Activated naive CD8-positive, alpha-beta T cell treated with anti-CD3 and anti-CD28 coated beads, Interleukin-2, amount 10 ng/mL, durations not matched to agents 7 days and 5 days (primary cell): ENCODE measurements at regions not wholly inside any gene's neighbourhood (a gene's known extent, or its start where the extent isn't known, plus 50 kb on each side); places are given as distances from the start of the nearest gene placed in this dataset.

ENCODE experiments used
- ATAC-seq: fragments of 150-1000 bp; cut with Tn5 transposase; one replicate; pipeline ENCODE4 v1.10.0; 2021; ENCODE audit warnings: low read depth, moderate library complexity
- POLR2A ChIA-PET: fragments of 350-600 bp; sonication (Branson Sonifier 250); formaldehyde crosslinking; loops from one replicate; lab custom pipeline; 2021; ENCODE audit warnings: antibody characterized with exemption; lab: Charles Lee
- DNase-seq: peaks from one replicate; pipeline ENCODE4 v3.0.0; 2021
- H3K27ac Mint-ChIP-seq: one replicate; pipeline ENCODE4 v1.8.0; 2022; ENCODE audit warnings: mild to moderate bottlenecking, mixed read lengths
- H3K27me3 Mint-ChIP-seq: one replicate; pipeline ENCODE4 v1.8.0; 2022; ENCODE audit warnings: mild to moderate bottlenecking, moderate library complexity, mixed read lengths
- H3K36me3 Mint-ChIP-seq: one replicate; pipeline ENCODE4 v1.8.0; 2021; ENCODE audit warnings: mild to moderate bottlenecking, mixed read lengths
- H3K4me1 Mint-ChIP-seq: one replicate; pipeline ENCODE4 v1.8.0; 2021; ENCODE audit warnings: mixed read lengths
- H3K4me3 Mint-ChIP-seq: one replicate; pipeline ENCODE4 v1.8.0; 2022; ENCODE audit warnings: mild to moderate bottlenecking, moderate library complexity, mixed read lengths
- H3K9me3 Mint-ChIP-seq: one replicate; pipeline ENCODE4 v1.8.0; 2021; ENCODE audit warnings: mixed read lengths

- peaks cover 3% of the 10 kb centered on the region for H3K9me3 Mint-ChIP-seq
- H3K4me1 Mint-ChIP-seq, result no peaks in the 10 kb centered on the region
- no peaks in the 10 kb centered on the region for H3K27me3 Mint-ChIP-seq
- no peaks in the 10 kb centered on the region for H3K36me3 Mint-ChIP-seq
- DNase-seq, result no peak
- POLR2A ChIA-PET, result no interaction called here
- H3K4me3 Mint-ChIP-seq, result no peak overlapping the region
- H3K27ac Mint-ChIP-seq, result no peak overlapping the region
- ATAC-seq, result no peak
Observed at GRCh38 chrX:78437621-78438020, 110.2 kb upstream of the CYSLTR1 start.

DNA sequence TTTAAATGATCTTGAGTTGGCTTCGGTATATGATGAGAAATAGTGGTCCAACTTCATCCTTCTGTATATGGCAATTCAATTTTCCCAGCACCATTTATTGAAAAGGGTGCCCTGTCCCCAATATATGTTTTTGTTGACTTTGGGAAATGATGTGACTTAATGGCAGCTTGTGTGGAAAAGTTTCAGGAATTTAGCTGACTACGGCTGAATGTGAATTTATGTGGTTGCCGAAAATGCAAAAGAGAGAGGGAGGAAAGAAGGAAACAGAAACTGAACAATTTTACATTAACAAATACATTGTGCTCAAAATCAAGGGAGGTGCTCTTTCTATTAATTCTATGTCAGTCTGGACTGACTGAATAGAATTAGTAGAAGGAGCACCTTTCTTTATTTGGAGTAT, 101.8 kb upstream of the CYSLTR1 start:
- no peak overlapping the region for H3K4me3 Mint-ChIP-seq
- peaks cover 5% of the 10 kb centered on the region for H3K9me3 Mint-ChIP-seq
- ATAC-seq, result no peak
- no peak overlapping the region for H3K27ac Mint-ChIP-seq
- H3K36me3 Mint-ChIP-seq, result no peaks in the 10 kb centered on the region
- POLR2A ChIA-PET, result no interaction called here
- no peak for DNase-seq
- no peaks in the 10 kb centered on the region for H3K27me3 Mint-ChIP-seq
- H3K4me1 Mint-ChIP-seq, result no peaks in the 10 kb centered on the region

GRCh38 chrX:78388663-78389062, 61.3 kb upstream of the CYSLTR1 start:
- Mint-ChIP-seq H3K4me1 (no peaks in the 10 kb centered on the region), H3K27me3 (no peaks in the 10 kb centered on the region), H3K9me3 (peaks cover 14% of the 10 kb centered on the region), H3K27ac (no peak overlapping the region), H3K4me3 (no peak overlapping the region), H3K36me3 (peaks cover 7% of the 10 kb centered on the region)
- ATAC-seq (no peak), DNase-seq (no peak)
- POLR2A ChIA-PET, result no interaction called here

DNA sequence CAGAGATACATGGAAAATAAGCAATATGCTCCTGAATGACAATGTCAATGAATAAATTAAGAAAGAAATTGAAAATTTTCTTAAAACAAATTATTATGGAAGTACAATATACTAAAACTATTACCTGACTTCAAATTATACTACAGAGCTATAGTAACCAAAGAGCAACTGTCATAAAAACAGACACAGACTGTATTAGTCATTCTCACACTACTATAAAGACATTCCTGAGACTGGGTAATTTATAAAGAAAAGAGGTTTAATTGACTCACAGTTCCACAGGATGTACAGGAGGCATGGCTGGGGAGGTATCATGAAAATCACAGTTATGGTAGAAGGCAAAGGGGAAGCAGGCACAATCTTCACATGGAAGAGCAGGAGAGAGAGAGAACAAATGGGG, 60.0 kb upstream of the CYSLTR1 start:
- no peaks in the 10 kb centered on the region for H3K4me1 Mint-ChIP-seq
- H3K4me3 Mint-ChIP-seq, result no peak overlapping the region
- H3K27me3 Mint-ChIP-seq, result no peaks in the 10 kb centered on the region
- DNase-seq (no peak), ATAC-seq (no peak)
- H3K27ac Mint-ChIP-seq, result no peak overlapping the region
- peaks cover 14% of the 10 kb centered on the region for H3K9me3 Mint-ChIP-seq
- peaks cover 7% of the 10 kb centered on the region for H3K36me3 Mint-ChIP-seq
- POLR2A ChIA-PET, result no interaction called here

GRCh38 chrX:78384486-78384885, 57.1 kb upstream of the CYSLTR1 start:
- Mint-ChIP-seq H3K4me1 (no peaks in the 10 kb centered on the region), H3K9me3 (peaks cover 13% of the 10 kb centered on the region), H3K27me3 (no peaks in the 10 kb centered on the region), H3K36me3 (peaks cover 6% of the 10 kb centered on the region), H3K27ac (no peak overlapping the region), H3K4me3 (no peak overlapping the region)
- POLR2A ChIA-PET, result no interaction called here
- DNase-seq, result no peak
- ATAC-seq, result no peak

- POLR2A ChIA-PET, result no interaction called here
Observed at GRCh38 chrX:78383594-78383993, 56.2 kb upstream of the CYSLTR1 start.

GRCh38 chrX:78378476-78379115, 51.2 kb upstream of the CYSLTR1 start:
- POLR2A ChIA-PET, result interaction anchor here (0.6 kb wide), 1 partner anchor 698 kb away, joined by 3 read pairs; no protein-coding TSS in a partner anchor
- DNase-seq, result no peak
- Mint-ChIP-seq H3K36me3 (peaks cover 4% of the 10 kb centered on the region), H3K4me3 (no peak overlapping the region), H3K27me3 (no peaks in the 10 kb centered on the region), H3K4me1 (peaks cover 4% of the 10 kb centered on the region), H3K9me3 (no peaks in the 10 kb centered on the region), H3K27ac (no peak overlapping the region)
- ATAC-seq, result no peak

More at GRCh38 chrX:78383594-78383993, 56.2 kb upstream of the CYSLTR1 start:
- Mint-ChIP-seq H3K9me3 (peaks cover 7% of the 10 kb centered on the region), H3K36me3 (peaks cover 3% of the 10 kb centered on the region), H3K27ac (no peak overlapping the region), H3K4me3 (no peak overlapping the region), H3K27me3 (no peaks in the 10 kb centered on the region), H3K4me1 (no peaks in the 10 kb centered on the region)
- ATAC-seq (no peak), DNase-seq (no peak)
